Right cardiac atrium (tissue), 5 donors: ENCODE measurements at regions not wholly inside any gene's neighbourhood (a gene's known extent, or its start where the extent isn't known, plus 50 kb on each side); places are given as distances from the start of the nearest gene placed in this dataset.

Source experiments
- ATAC-seq, 2 donors: fragments of 200-7000 bp; cut with Tn5 transposase; one replicate each; pipeline versions ENCODE4 v1.8.0 to v1.9.1; 2020; ENCODE audit warnings: moderate library complexity in 2 of 2, mild to moderate bottlenecking in 1 of 2
- DNase-seq, 3 donors: peaks; one replicate each; pipeline ENCODE4 v3.0.0-alpha.2; 2020
- H3K27ac ChIP-seq: one replicate; pipeline ENCODE4 v1.5.1; 2013; ENCODE audit warnings: mild to moderate bottlenecking, low read length, control low read depth, moderate library complexity
- H3K27me3 ChIP-seq: one replicate; pipeline ENCODE4 v1.6.1; 2013; ENCODE audit not compliant: control insufficient read depth, insufficient read depth
- H3K4me1 ChIP-seq: one replicate; pipeline ENCODE4 v1.6.1; 2013; ENCODE audit warnings: low read length; ENCODE audit not compliant: control insufficient read depth, insufficient read depth
- H3K4me3 ChIP-seq: one replicate; pipeline ENCODE4 v1.5.1; 2013; ENCODE audit warnings: low read length, control low read depth
- H3K9me3 ChIP-seq: one replicate; pipeline ENCODE4 v1.6.1; 2013; ENCODE audit warnings: low read length; ENCODE audit not compliant: control insufficient read depth
- WGBS: extraction: QIAGEN DNeasy Blood & Tissue Kit; methylation state at CpG from one replicate; pipeline ENCODE4 v1.1.7; 2013; 5-methylcytosine and 5-hydroxymethylcytosine counted together
- intact Hi-C, 4 donors: fragments of 100-400 bp; cut with DNase I; formaldehyde crosslinking; loops; one replicate each; pipeline versions ENCODE4 v1.11.0 to v1.14.0; 2022 to 2023
- donor health status: healthy with polysubstance abuse.
- donor health status: DM: no; HTN: yes; CAD: no.
- donor health status: DM: no; HTN: no; CAD: no.
- donor health status: DM: no; HTN: yes; CAD: no; lungs with severe emphysema.
- donor health status: DM: yes; HTN: yes; CAD: no.

GRCh38 chr5:145198525-145199260 lies 636.4 kb downstream of the PRELID2 start:
- H3K4me3 ChIP-seq: no peak overlapping the region
- H3K27ac ChIP-seq: no peak overlapping the region
- H3K4me1 ChIP-seq: no peaks in the 10 kb centered on the region
- no peaks in the 10 kb centered on the region for H3K9me3 ChIP-seq
- DNase-seq (no peak), ATAC-seq (no peak)
- WGBS: 71% methylated on average over 1 of the region's 1 CpG
- intact Hi-C loops: no loop called here
- no peaks in the 10 kb centered on the region for H3K27me3 ChIP-seq

GRCh38 chr5:145189746-145190145 lies 645.4 kb downstream of the PRELID2 start:
- intact Hi-C loops: no loop called here
- Histone ChIP-seq H3K27me3 (no peaks in the 10 kb centered on the region), H3K4me3 (no peak overlapping the region), H3K4me1 (no peaks in the 10 kb centered on the region), H3K27ac (no peak overlapping the region), H3K9me3 (no peaks in the 10 kb centered on the region)
- ATAC-seq (no peak), DNase-seq (no peak)
- 58% methylated on average over 4 of the region's 4 CpGs for WGBS

GRCh38 chr5:145180371-145180770 lies 654.8 kb downstream of the PRELID2 start:
- no peak for DNase-seq
- Histone ChIP-seq H3K27ac (no peak overlapping the region), H3K27me3 (no peaks in the 10 kb centered on the region), H3K9me3 (no peaks in the 10 kb centered on the region), H3K4me1 (no peaks in the 10 kb centered on the region), H3K4me3 (no peak overlapping the region)
- 76% methylated on average over 5 of the region's 5 CpGs for WGBS
- intact Hi-C loops: no loop called here
- ATAC-seq: no peak

GRCh38 chr5:145178641-145179523 lies 656.3 kb downstream of the PRELID2 start:
- no peaks in the 10 kb centered on the region for H3K4me1 ChIP-seq
- no peaks in the 10 kb centered on the region for H3K9me3 ChIP-seq
- no peak overlapping the region for H3K27ac ChIP-seq
- no peaks in the 10 kb centered on the region for H3K27me3 ChIP-seq
- intact Hi-C loops: no loop called here
- WGBS: 47% methylated on average over 3 of the region's 3 CpGs
- DNase-seq (no peak), ATAC-seq (no peak)
- no peak overlapping the region for H3K4me3 ChIP-seq

GRCh38 chr5:145176041-145176440 lies 659.1 kb downstream of the PRELID2 start:
- Histone ChIP-seq H3K9me3 (no peaks in the 10 kb centered on the region), H3K4me3 (no peak overlapping the region), H3K4me1 (no peaks in the 10 kb centered on the region), H3K27me3 (no peaks in the 10 kb centered on the region), H3K27ac (no peak overlapping the region)
- 80% methylated on average over 3 of the region's 3 CpGs for WGBS
- intact Hi-C loops: no loop called here
- DNase-seq: no peak
- no peak for ATAC-seq

GRCh38 chr5:145166110-145166509 lies 669.0 kb downstream of the PRELID2 start:
- intact Hi-C loops: no loop called here
- Histone ChIP-seq H3K4me1 (no peaks in the 10 kb centered on the region), H3K27ac (no peak overlapping the region), H3K4me3 (no peak overlapping the region), H3K27me3 (no peaks in the 10 kb centered on the region), H3K9me3 (no peaks in the 10 kb centered on the region)
- WGBS: 82% methylated on average over 5 of the region's 5 CpGs
- DNase-seq (no peak), ATAC-seq (no peak)

- Histone ChIP-seq H3K4me3 (no peak overlapping the region), H3K4me1 (no peaks in the 10 kb centered on the region), H3K27me3 (no peaks in the 10 kb centered on the region), H3K9me3 (no peaks in the 10 kb centered on the region), H3K27ac (no peak overlapping the region)
- 46% methylated on average over 3 of the region's 3 CpGs for WGBS
- DNase-seq (no peak), ATAC-seq (no peak)
- intact Hi-C loops: no loop called here
Observed at GRCh38 chr5:145163876-145164275, 671.3 kb downstream of the PRELID2 start.

GRCh38 chr5:145162626-145163025 lies 672.5 kb downstream of the PRELID2 start:
- intact Hi-C loops: no loop called here
- H3K4me1 ChIP-seq: peaks cover 2% of the 10 kb centered on the region
- DNase-seq (no peak), ATAC-seq (no peak)
- H3K27ac ChIP-seq: no peak overlapping the region
- no peak overlapping the region for H3K4me3 ChIP-seq
- H3K27me3 ChIP-seq: no peaks in the 10 kb centered on the region
- H3K9me3 ChIP-seq: no peaks in the 10 kb centered on the region

- DNase-seq (no peak), ATAC-seq (no peak)
- intact Hi-C loops: no loop called here
- H3K9me3 ChIP-seq: no peaks in the 10 kb centered on the region
- 67% methylated on average over 3 of the region's 3 CpGs for WGBS
- H3K27ac ChIP-seq: no peak overlapping the region
- H3K4me3 ChIP-seq: no peak overlapping the region
- peaks cover 2% of the 10 kb centered on the region for H3K4me1 ChIP-seq
- H3K27me3 ChIP-seq: no peaks in the 10 kb centered on the region
Observed at GRCh38 chr5:145161391-145161790, 673.8 kb downstream of the PRELID2 start.

- no peak for DNase-seq
- Histone ChIP-seq H3K27me3 (no peaks in the 10 kb centered on the region), H3K4me1 (peaks cover 2% of the 10 kb centered on the region), H3K27ac (no peak overlapping the region), H3K9me3 (no peaks in the 10 kb centered on the region), H3K4me3 (no peak overlapping the region)
- ATAC-seq: no peak
- WGBS: 71% methylated on average over 4 of the region's 4 CpGs
- intact Hi-C loops: no loop called here
Observed at GRCh38 chr5:145160679-145161078, 674.5 kb downstream of the PRELID2 start.

- intact Hi-C loops: no loop called here
- ATAC-seq (no peak), DNase-seq (no peak)
- 21% methylated on average over 4 of the region's 4 CpGs for WGBS
- Histone ChIP-seq H3K27me3 (no peaks in the 10 kb centered on the region), H3K4me1 (peaks cover 2% of the 10 kb centered on the region), H3K27ac (no peak overlapping the region), H3K4me3 (no peak overlapping the region), H3K9me3 (no peaks in the 10 kb centered on the region)
Observed at GRCh38 chr5:145158730-145159129, 676.4 kb downstream of the PRELID2 start.
